OCI-LY3 (cell line): ENCODE measurements at regions not wholly inside any gene's neighbourhood (a gene's known extent, or its start where the extent isn't known, plus 50 kb on each side); places are given as distances from the start of the nearest gene placed in this dataset.
A peak's percentile ranks its signal among the peaks of the same experiment; 100 is the strongest.
"Not testable (repeated sequence)": the region's sequence is repeated elsewhere in the genome, so short reads cannot be mapped to it uniquely, and the experiment has no call there.

ENCODE experiments used
- H2AFZ ChIP-seq: fragments of 200-600, 300-600 bp; shearing (Covaris generic); 2 replicates; pipeline ENCODE4 v1.6.0; 2014; ENCODE audit warnings: antibody characterized with exemption, low read depth, low read length
- H3K27ac ChIP-seq: fragments of 200-600, 300-600 bp; sonication (generic); 2 replicates; pipeline ENCODE4 v1.5.1; 2014; ENCODE audit warnings: mild to moderate bottlenecking, low read length, moderate library complexity, mixed read lengths
- H3K27me3 ChIP-seq: fragments of 200-600, 300-600 bp; sonication (generic); 2 replicates; pipeline ENCODE4 v1.6.1; 2014; ENCODE audit warnings: low read depth, low read length, mixed read lengths
- H3K36me3 ChIP-seq: fragments of 200-600, 300-600 bp; sonication (generic); replicated peaks from 2 replicates; pipeline ENCODE3; 2014; ENCODE audit warnings: low read depth, low read length, mixed read lengths
- H3K4me1 ChIP-seq: fragments of 300-600, 200-600 bp; sonication (generic); 2 replicates; pipeline ENCODE4 v1.6.1; 2014; ENCODE audit warnings: low read length, mixed read lengths
- H3K4me2 ChIP-seq: fragments of 200-600, 300-600 bp; sonication (generic); 2 replicates; pipeline ENCODE4 v1.6.1; 2014; ENCODE audit warnings: low read length, mixed read lengths
- H3K4me3 ChIP-seq: fragments of 300-600, 200-600 bp; sonication (generic); 2 replicates; pipeline ENCODE4 v1.5.1; 2014; ENCODE audit warnings: antibody characterized with exemption, mild to moderate bottlenecking, low read length, moderate library complexity
- H3K79me2 ChIP-seq: fragments of 300-600, 200-600 bp; shearing (Covaris generic); 2 replicates; pipeline ENCODE4 v1.6.1; 2014; ENCODE audit warnings: mild to moderate bottlenecking, low read length, mixed read lengths
- H3K9ac ChIP-seq: fragments of 300-600, 200-600 bp; shearing (Covaris generic); 2 replicates; pipeline ENCODE4 v1.6.0; 2014; ENCODE audit warnings: mild to moderate bottlenecking, low read length, moderate library complexity
- H3K9me3 ChIP-seq: fragments of 200-600, 300-600 bp; shearing (Covaris generic); 2 replicates; pipeline ENCODE4 v1.6.1; 2014; ENCODE audit warnings: low read length, mixed read lengths; ENCODE audit not compliant: insufficient read depth
- H4K20me1 ChIP-seq: fragments of 200-600, 300-600 bp; sonication (generic); 2 replicates; pipeline ENCODE4 v1.6.1; 2016; ENCODE audit warnings: low read length, mixed read lengths; ENCODE audit not compliant: insufficient read depth
- CTCF ChIP-seq: fragments of 200-600, 300-600 bp; sonication (generic); IDR thresholded peaks from 2 replicates; pipeline ENCODE4 v1.5.1; 2014; ENCODE audit warnings: antibody characterized with exemption, low read length, low read depth
- EZH2phosphoT487 ChIP-seq: fragments of 200-600 bp; shearing (Covaris generic); IDR thresholded peaks from 2 replicates; pipeline ENCODE4 v1.6.1; 2018; ENCODE audit warnings: antibody characterized with exemption, mixed run types, low read depth

DNA sequence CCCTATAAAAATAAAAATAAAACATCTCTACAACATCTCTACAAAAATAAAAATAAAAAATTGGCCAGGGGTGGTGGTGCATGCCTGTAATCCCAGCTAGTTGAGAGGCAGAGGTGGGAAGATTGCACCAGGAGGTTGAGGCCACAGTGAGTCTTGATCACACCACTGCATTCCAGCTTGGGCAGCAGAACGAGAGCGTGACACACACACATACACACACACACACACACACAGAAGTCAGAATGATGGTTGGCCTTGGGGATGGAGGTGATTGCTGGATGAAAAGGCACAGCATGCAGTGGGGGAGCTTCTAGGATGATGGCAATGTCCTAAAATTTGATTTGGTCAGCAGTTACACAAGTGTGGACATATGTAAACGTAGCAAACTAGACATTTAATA, 69.7 kb upstream of the SOD1 start:
- H3K4me3 ChIP-seq: no peak overlapping the region
- no peaks in the 10 kb centered on the region for H3K79me2 ChIP-seq
- TF ChIP-seq EZH2phosphoT487 (no peak), CTCF (no peak)
- H3K9me3 ChIP-seq: no peaks in the 10 kb centered on the region
- H3K27me3 ChIP-seq: no peaks in the 10 kb centered on the region
- H2AFZ ChIP-seq: no peak overlapping the region
- no peak overlapping the region for H3K4me2 ChIP-seq
- H3K36me3 ChIP-seq: no peaks in the 10 kb centered on the region
- H3K9ac ChIP-seq: no peak overlapping the region
- H3K4me1 ChIP-seq: no peaks in the 10 kb centered on the region
- no peaks in the 10 kb centered on the region for H4K20me1 ChIP-seq
- no peak overlapping the region for H3K27ac ChIP-seq

GRCh38 chr21:31586118-31586517, 73.4 kb upstream of the SOD1 start:
- no peak overlapping the region for H3K9ac ChIP-seq
- H3K27me3 ChIP-seq: no peaks in the 10 kb centered on the region
- TF ChIP-seq EZH2phosphoT487 (no peak), CTCF (no peak)
- no peak overlapping the region for H2AFZ ChIP-seq
- no peaks in the 10 kb centered on the region for H3K79me2 ChIP-seq
- H3K4me3 ChIP-seq: no peak overlapping the region
- H3K36me3 ChIP-seq: no peaks in the 10 kb centered on the region
- H3K9me3 ChIP-seq: no peaks in the 10 kb centered on the region
- H4K20me1 ChIP-seq: no peaks in the 10 kb centered on the region
- H3K4me1 ChIP-seq: no peaks in the 10 kb centered on the region
- H3K4me2 ChIP-seq: no peak overlapping the region
- no peak overlapping the region for H3K27ac ChIP-seq

GRCh38 chr21:31583937-31584336, 75.6 kb upstream of the SOD1 start:
- not testable (repeated sequence) for H3K36me3 ChIP-seq, H3K9me3 ChIP-seq, H3K9ac ChIP-seq, H3K4me2 ChIP-seq, H3K79me2 ChIP-seq, H4K20me1 ChIP-seq, H3K27ac ChIP-seq, H3K27me3 ChIP-seq, H3K4me3 ChIP-seq, H2AFZ ChIP-seq, H3K4me1 ChIP-seq

DNA sequence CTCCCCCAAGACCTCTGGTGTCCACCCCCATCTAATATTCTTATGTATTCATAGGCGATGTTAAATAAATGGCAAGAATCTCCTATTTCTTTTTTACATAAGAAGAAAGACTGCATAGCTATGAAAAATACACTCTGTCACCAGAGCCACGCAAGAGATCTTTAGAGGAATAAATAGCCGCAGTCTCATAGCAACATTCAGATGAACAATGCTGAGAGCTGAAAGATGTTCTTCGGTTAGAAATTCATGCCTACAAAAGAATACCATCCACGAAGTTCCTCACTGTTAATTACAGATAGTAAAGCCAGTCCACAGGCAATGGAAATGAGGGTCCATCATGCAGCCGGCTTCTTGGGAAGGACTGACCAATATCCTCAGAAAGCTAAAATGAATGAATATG, 76.0 kb upstream of the SOD1 start:
- Histone ChIP-seq H3K4me2 (no peak overlapping the region), H3K27ac (no peak overlapping the region), H3K79me2 (no peaks in the 10 kb centered on the region), H3K4me3 (no peak overlapping the region), H3K27me3 (0 out of 2 replicates have a peak, but pooled peaks cover 3% of the 10 kb centered on the region), H3K4me1 (no peaks in the 10 kb centered on the region), H2AFZ (no peak overlapping the region), H3K36me3 (no peaks in the 10 kb centered on the region), H4K20me1 (no peaks in the 10 kb centered on the region), H3K9ac (no peak overlapping the region), H3K9me3 (no peaks in the 10 kb centered on the region)
- TF ChIP-seq CTCF: no peak
- TF ChIP-seq EZH2phosphoT487: no peak

DNA sequence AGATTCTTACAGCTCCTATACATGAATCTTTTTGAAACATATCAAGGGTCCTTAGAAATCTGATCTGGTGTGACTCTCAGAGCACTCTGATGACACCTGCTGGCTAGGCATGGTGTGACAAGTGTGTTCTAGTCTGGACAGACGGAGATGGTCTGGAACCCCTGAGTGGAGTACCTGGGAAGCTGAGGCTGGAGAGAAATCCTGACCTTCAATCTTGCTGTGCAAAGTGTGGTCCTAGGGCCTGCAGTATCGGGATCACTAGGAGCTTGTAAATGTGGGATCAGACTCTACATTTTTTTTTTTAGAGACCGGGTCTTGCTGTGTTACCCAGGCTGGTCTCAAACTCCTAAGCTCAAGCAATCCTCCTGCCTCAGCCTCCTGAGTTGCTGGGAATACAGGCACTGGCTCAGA, 78.6 kb upstream of the SOD1 start:
- H3K9ac ChIP-seq: no peak overlapping the region
- no peak for TF ChIP-seq EZH2phosphoT487
- peak; percentile 72 for TF ChIP-seq CTCF
- H3K36me3 ChIP-seq: no peaks in the 10 kb centered on the region
- no peaks in the 10 kb centered on the region for H3K9me3 ChIP-seq
- no peak overlapping the region for H2AFZ ChIP-seq
- no peaks in the 10 kb centered on the region for H4K20me1 ChIP-seq
- H3K4me2 ChIP-seq: no peak overlapping the region
- peaks cover 2% of the 10 kb centered on the region; the same call in 1 of the 2 replicates for H3K4me1 ChIP-seq
- H3K27ac ChIP-seq: no peak overlapping the region
- H3K27me3 ChIP-seq: 0 out of 2 replicates have a peak, but pooled peaks cover 3% of the 10 kb centered on the region
- no peaks in the 10 kb centered on the region for H3K79me2 ChIP-seq
- no peak overlapping the region for H3K4me3 ChIP-seq
